Neutrophil (primary cell): ENCODE measurements at regions not wholly inside any gene's neighbourhood (a gene's known extent, or its start where the extent isn't known, plus 50 kb on each side); places are given as distances from the start of the nearest gene placed in this dataset.
"Not testable (repeated sequence)": the region's sequence is repeated elsewhere in the genome, so short reads cannot be mapped to it uniquely, and the experiment has no call there.

Source experiments
- H3K27ac ChIP-seq: fragments of 200-600 bp; sonication (generic); 2 replicates; pipeline ENCODE4 v1.5.1; 2016; ENCODE audit warnings: mild to moderate bottlenecking, moderate library complexity
- H3K27me3 ChIP-seq: fragments of 200-600 bp; sonication (generic); 2 replicates; pipeline ENCODE4 v1.6.0; 2016; ENCODE audit warnings: mild to moderate bottlenecking
- H3K36me3 ChIP-seq: fragments of 200-600 bp; sonication (generic); 2 replicates; pipeline ENCODE4 v1.5.1; 2017
- H3K4me1 ChIP-seq, 2 experiments: fragments of 200-600 bp in 1 of 2; sonication (generic) in 1 of 2; 1 replicate in 1 of 2; 2 replicates in 1 of 2; pipeline versions ENCODE4 v1.5.1 to v1.6.1; 2013 to 2016; ENCODE audit warnings: low read depth in 1 of 2, low read length in 1 of 2, mild to moderate bottlenecking in 1 of 2, moderate library complexity in 1 of 2; ENCODE audit not compliant: control insufficient read depth in 1 of 2, insufficient read depth in 1 of 2
- H3K4me3 ChIP-seq, 2 experiments: fragments of 200-600 bp in 1 of 2; sonication (generic) in 1 of 2; 1 replicate in 1 of 2; 2 replicates in 1 of 2; pipeline ENCODE4 v1.5.1; 2013 to 2016; ENCODE audit warnings: low read depth in 1 of 2, low read length in 1 of 2, mild to moderate bottlenecking in 1 of 2, moderate library complexity in 1 of 2
- H3K9me3 ChIP-seq: fragments of 200-600 bp; sonication (generic); 2 replicates; pipeline ENCODE4 v1.5.1; 2016
- TF ChIP-seq, protein P1 (sequence below): fragments of 200-600 bp; sonication (generic); IDR thresholded peaks from 2 replicates; pipeline ENCODE4 v1.5.1; 2016; ENCODE audit warnings: antibody characterized with exemption

DNA sequence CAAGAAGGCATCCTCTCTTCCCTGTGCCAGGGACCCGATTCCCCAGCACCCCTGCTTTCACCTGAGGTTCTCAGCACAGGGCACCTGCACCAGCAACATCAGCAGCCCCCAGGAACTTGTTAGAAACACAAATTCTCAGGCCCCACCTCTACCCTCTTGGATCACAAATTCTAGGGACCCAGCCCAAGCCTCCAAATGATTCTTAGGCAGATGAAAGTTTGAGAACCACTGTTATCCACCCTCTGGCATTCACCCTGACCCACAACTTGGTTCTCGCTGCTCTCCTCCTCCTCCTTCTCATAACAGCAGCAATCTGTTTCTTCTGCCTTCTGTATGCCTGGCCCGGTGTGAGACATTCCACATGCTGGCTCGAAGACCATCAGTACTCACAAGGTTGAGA, 60.3 kb upstream of the HIVEP3 start:
- Histone ChIP-seq H3K27me3 (no peaks in the 10 kb centered on the region), H3K36me3 (no peaks in the 10 kb centered on the region), H3K27ac (no peak overlapping the region), H3K4me3 (no peak overlapping the region), H3K4me1 (peaks cover 0 to 7% of the 10 kb centered on the region in 2 experiments), H3K9me3 (no peaks in the 10 kb centered on the region)
- TF ChIP-seq, protein P1, sequence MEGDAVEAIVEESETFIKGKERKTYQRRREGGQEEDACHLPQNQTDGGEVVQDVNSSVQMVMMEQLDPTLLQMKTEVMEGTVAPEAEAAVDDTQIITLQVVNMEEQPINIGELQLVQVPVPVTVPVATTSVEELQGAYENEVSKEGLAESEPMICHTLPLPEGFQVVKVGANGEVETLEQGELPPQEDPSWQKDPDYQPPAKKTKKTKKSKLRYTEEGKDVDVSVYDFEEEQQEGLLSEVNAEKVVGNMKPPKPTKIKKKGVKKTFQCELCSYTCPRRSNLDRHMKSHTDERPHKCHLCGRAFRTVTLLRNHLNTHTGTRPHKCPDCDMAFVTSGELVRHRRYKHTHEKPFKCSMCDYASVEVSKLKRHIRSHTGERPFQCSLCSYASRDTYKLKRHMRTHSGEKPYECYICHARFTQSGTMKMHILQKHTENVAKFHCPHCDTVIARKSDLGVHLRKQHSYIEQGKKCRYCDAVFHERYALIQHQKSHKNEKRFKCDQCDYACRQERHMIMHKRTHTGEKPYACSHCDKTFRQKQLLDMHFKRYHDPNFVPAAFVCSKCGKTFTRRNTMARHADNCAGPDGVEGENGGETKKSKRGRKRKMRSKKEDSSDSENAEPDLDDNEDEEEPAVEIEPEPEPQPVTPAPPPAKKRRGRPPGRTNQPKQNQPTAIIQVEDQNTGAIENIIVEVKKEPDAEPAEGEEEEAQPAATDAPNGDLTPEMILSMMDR, result no peak

DNA sequence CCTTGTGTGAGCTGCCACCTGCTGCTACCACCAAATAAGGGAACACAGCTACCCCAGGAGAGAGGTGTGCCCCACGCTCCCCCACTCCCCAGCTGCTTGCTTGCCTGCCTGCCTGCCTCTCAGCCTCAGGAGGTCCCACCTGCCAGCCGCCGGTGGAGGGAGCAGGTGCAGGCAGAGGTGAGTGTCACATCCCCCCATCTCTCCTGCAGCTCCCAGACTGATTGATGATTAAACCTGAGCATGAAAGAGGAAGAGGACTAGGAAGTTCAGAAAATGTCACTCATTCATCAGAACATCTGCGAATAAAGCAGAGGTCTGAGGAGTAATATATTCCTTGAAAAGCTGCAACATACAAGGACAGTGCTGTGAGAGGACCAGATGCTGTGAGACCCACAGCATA, 58.6 kb upstream of the HIVEP3 start:
- Histone ChIP-seq H3K27ac (no peak overlapping the region), H3K9me3 (no peaks in the 10 kb centered on the region), H3K27me3 (no peaks in the 10 kb centered on the region), H3K36me3 (no peaks in the 10 kb centered on the region), H3K4me1 (peaks cover 0 to 7% of the 10 kb centered on the region in 2 experiments), H3K4me3 (no peak overlapping the region)
- TF ChIP-seq, protein P1, result no peak

DNA sequence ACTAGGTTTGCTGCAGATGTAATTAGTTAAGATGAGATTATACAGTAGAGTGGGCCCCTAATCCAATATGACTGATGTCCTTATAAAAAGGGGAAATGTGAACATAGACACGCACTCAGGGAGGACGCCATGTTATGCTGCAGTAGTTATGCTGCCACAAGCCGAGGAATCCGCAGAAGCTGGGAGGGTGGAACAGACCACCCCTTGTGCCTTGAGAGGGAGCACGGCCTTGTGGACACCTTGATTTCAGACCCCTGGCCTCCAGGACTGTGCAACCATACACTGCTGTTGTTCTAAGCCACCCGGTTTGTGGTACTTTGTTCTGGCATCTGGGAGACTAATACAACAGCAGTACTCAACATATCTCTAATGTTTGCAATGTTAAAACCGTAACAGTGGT, 57.9 kb upstream of the HIVEP3 start:
- no peaks in the 10 kb centered on the region for H3K9me3 ChIP-seq
- H3K36me3 ChIP-seq, result no peaks in the 10 kb centered on the region
- TF ChIP-seq, protein P1, result no peak
- peaks cover 0 to 7% of the 10 kb centered on the region in 2 experiments for H3K4me1 ChIP-seq
- H3K27me3 ChIP-seq, result no peaks in the 10 kb centered on the region
- H3K27ac ChIP-seq, result no peak overlapping the region
- no peak overlapping the region for H3K4me3 ChIP-seq

DNA sequence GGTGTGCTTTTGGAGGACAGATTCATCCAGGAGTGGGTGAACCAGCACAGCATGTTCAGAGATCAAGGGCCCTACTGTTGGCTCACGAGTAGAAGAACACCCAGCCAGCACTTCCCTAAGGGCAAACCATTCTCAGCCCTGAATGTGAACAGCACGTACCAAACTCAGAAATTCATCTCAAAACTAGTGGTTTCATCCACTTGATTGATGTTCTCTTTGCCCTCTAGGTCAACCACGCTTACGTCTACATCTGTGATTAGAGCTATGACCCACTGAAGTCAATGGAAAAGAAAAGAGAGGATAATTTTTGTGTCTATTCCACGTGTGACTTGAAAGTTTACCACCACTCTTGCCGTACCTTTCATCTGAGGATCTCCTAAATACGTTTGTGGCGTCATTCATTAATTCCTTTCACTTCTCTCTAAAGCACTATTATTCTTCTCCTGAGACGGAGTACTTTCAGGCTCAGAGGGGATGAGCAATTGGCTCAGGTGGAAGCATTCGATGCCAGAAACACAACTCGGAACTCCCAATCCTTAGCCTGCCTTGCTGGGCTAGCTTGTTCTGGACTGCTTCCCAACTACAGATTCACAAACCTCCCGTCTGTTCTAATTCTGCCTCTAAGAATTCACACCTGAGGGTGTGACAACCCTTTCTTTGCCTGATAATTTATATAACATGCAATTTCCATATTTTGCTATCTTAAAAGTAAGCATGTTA, 57.3 kb upstream of the HIVEP3 start:
- Histone ChIP-seq H3K27me3 (no peaks in the 10 kb centered on the region), H3K9me3 (no peaks in the 10 kb centered on the region), H3K4me1 (peaks cover 0 to 7% of the 10 kb centered on the region in 2 experiments), H3K4me3 (no peak overlapping the region), H3K27ac (no peak overlapping the region), H3K36me3 (no peaks in the 10 kb centered on the region)
- TF ChIP-seq, protein P1, result no peak

DNA sequence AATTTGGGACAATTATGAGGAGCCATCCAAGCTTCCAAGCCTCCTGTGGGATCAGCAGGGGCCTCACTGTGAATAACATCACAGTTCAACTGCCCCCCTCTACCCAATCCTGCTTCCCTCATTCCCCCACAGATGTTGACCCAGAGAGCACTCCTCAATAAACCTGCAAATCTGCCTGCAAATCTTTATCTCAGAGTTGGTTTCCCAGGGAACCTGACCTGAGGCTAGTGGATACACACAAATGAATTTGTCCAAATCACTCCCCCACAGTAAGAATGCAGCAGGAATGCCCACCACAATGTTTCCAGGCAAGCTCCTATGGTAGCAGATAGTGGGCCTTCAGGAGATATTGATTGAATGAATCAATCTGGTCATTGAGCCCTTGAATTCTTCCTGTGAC, 56.4 kb upstream of the HIVEP3 start:
- Histone ChIP-seq H3K4me1 (peaks cover 0 to 7% of the 10 kb centered on the region in 2 experiments), H3K4me3 (no peak overlapping the region), H3K27me3 (no peaks in the 10 kb centered on the region), H3K27ac (no peak overlapping the region), H3K9me3 (no peaks in the 10 kb centered on the region), H3K36me3 (no peaks in the 10 kb centered on the region)
- TF ChIP-seq, protein P1, result no peak

DNA sequence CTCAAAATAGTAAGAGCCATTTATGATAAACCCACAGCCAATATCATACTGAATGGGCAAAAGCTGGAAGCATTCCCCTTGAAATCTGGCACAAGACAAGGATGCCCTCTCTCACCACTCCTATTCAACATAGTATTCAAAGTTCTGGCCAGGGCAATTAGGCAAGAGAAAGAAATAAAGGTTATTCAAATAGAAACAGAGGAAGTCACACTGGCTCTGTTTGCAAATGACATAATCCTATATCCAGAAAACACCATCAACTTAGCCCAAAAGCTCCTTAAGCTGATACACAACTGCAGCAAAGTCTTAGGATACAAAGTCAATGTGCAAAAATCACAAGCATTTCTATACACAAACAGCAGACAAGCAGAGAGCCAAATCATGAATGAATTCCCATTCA, 49.8 kb upstream of the HIVEP3 start:
- not testable (repeated sequence) for H3K4me1 ChIP-seq, H3K27me3 ChIP-seq, H3K27ac ChIP-seq, H3K4me3 ChIP-seq, H3K36me3 ChIP-seq, H3K9me3 ChIP-seq
